T-helper 17 cell (primary cell): ENCODE measurements at regions not wholly inside any gene's neighbourhood (a gene's known extent, or its start where the extent isn't known, plus 50 kb on each side); places are given as distances from the start of the nearest gene placed in this dataset.

ENCODE experiments used
- ATAC-seq: fragments of 150-1000 bp; cut with Tn5 transposase; 2 replicates; pipeline ENCODE4 v1.10.0; 2021; ENCODE audit warnings: mild to moderate bottlenecking, moderate library complexity
- DNase-seq, 3 donors: peaks; one replicate each; pipeline versions ENCODE4 v3.0.0 to v3.0.0-alpha.2; 2020 to 2021
- H3K9me3 ChIP-seq: one replicate; pipeline ENCODE4 v1.7.0; 2013; ENCODE audit warnings: low read length, mild to moderate bottlenecking; ENCODE audit not compliant: control insufficient read depth, poor library complexity, severe bottlenecking
- H3K27ac Mint-ChIP-seq: one replicate; pipeline ENCODE4 v1.8.0; 2022; ENCODE audit warnings: mild to moderate bottlenecking, moderate library complexity, mixed read lengths
- H3K27me3 Mint-ChIP-seq: one replicate; pipeline ENCODE4 v1.8.0; 2022; ENCODE audit warnings: mixed read lengths
- H3K36me3 Mint-ChIP-seq: one replicate; pipeline ENCODE4 v1.8.0; 2022; ENCODE audit warnings: low read depth, mixed read lengths
- H3K4me1 Mint-ChIP-seq: one replicate; pipeline ENCODE4 v1.8.0; 2022; ENCODE audit warnings: mild to moderate bottlenecking, mixed read lengths
- H3K4me3 Mint-ChIP-seq: one replicate; pipeline ENCODE4 v1.8.0; 2022; ENCODE audit warnings: mild to moderate bottlenecking, moderate library complexity, mixed read lengths

GRCh38 chr5:74919487-74919886 lies 53.3 kb upstream of the FAM169A start:
- ATAC-seq (peak; percentile 63), DNase-seq (no peak)
- Mint-ChIP-seq H3K27ac (no peak overlapping the region), H3K4me1 (no peaks in the 10 kb centered on the region), H3K27me3 (peaks cover 20% of the 10 kb centered on the region), H3K36me3 (peaks cover 2% of the 10 kb centered on the region), H3K4me3 (no peak overlapping the region)
- no peaks in the 10 kb centered on the region for H3K9me3 ChIP-seq

GRCh38 chr5:74919041-74919440 lies 52.9 kb upstream of the FAM169A start:
- ATAC-seq (no peak), DNase-seq (no peak)
- Mint-ChIP-seq H3K4me3 (no peak overlapping the region), H3K27me3 (peaks cover 22% of the 10 kb centered on the region), H3K27ac (no peak overlapping the region), H3K36me3 (peaks cover 2% of the 10 kb centered on the region), H3K4me1 (no peaks in the 10 kb centered on the region)
- no peaks in the 10 kb centered on the region for H3K9me3 ChIP-seq

- H3K4me1 Mint-ChIP-seq: no peaks in the 10 kb centered on the region
- DNase-seq (no peak), ATAC-seq (no peak)
- H3K4me3 Mint-ChIP-seq: no peak overlapping the region
- no peak overlapping the region for H3K27ac Mint-ChIP-seq
- peaks cover 25% of the 10 kb centered on the region for H3K27me3 Mint-ChIP-seq
- H3K36me3 Mint-ChIP-seq: peaks cover 2% of the 10 kb centered on the region
- no peaks in the 10 kb centered on the region for H3K9me3 ChIP-seq
Measured at GRCh38 chr5:74918232-74918669, 52.1 kb upstream of the FAM169A start.

- ATAC-seq (no peak), DNase-seq (no peak)
- H3K27me3 Mint-ChIP-seq: peaks cover 28% of the 10 kb centered on the region
- no peak overlapping the region for H3K4me3 Mint-ChIP-seq
- H3K4me1 Mint-ChIP-seq: no peaks in the 10 kb centered on the region
- peaks cover 2% of the 10 kb centered on the region for H3K36me3 Mint-ChIP-seq
- H3K9me3 ChIP-seq: no peaks in the 10 kb centered on the region
- no peak overlapping the region for H3K27ac Mint-ChIP-seq
Measured at GRCh38 chr5:74916831-74917710, 50.9 kb upstream of the FAM169A start.
